ENCODE measurements at regions not wholly inside any gene's neighbourhood (a gene's known extent, or its start where the extent isn't known, plus 50 kb on each side); places are given as distances from the start of the nearest gene placed in this dataset.
"Not testable (repeated sequence)": the region's sequence is repeated elsewhere in the genome, so short reads cannot be mapped to it uniquely, and the experiment has no call there.

DNA sequence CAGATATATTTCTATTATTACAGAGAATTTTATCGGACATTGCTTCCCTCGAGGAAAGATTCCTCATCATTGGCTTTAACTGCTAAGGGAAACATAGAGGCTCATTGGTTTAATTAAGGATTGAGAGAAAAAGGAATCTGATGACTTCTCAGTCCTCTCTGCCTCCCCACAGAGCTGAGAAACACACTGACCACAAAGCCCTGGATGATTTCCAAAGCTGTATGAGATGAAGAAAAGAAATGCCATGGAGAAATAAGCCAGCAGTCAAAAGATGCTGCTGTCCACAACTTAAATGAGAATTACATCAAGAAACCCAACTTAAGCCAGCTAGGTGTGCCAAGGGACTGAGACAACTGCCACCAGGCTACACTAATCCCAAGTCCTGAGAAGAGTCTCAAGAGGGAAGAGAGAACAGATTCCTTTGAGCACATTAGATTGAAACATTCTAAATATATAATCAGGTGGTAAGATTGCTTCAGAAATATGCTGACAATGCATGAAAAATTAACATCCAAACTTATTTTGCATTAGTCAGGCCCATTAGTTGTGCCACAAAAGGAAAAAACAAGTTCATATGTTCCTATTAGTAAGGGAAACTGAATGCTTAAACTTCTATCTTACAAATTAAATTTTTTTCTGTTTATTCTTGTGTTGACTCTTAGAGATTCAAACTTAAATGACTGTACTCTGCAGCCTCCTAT, 308.1 kb upstream of the CYRIA start:
- TF ChIP-seq EZH2phosphoT487 (conservative IDR thresholded peaks at IDR 0.05; ENCODE audit: low read length), result no peak
- TF ChIP-seq, protein P1, sequence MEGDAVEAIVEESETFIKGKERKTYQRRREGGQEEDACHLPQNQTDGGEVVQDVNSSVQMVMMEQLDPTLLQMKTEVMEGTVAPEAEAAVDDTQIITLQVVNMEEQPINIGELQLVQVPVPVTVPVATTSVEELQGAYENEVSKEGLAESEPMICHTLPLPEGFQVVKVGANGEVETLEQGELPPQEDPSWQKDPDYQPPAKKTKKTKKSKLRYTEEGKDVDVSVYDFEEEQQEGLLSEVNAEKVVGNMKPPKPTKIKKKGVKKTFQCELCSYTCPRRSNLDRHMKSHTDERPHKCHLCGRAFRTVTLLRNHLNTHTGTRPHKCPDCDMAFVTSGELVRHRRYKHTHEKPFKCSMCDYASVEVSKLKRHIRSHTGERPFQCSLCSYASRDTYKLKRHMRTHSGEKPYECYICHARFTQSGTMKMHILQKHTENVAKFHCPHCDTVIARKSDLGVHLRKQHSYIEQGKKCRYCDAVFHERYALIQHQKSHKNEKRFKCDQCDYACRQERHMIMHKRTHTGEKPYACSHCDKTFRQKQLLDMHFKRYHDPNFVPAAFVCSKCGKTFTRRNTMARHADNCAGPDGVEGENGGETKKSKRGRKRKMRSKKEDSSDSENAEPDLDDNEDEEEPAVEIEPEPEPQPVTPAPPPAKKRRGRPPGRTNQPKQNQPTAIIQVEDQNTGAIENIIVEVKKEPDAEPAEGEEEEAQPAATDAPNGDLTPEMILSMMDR (IDR thresholded peaks at IDR 0.05; ENCODE audit: insufficient read depth, low read length, poor library complexity, severe bottlenecking), result no peak
- Histone ChIP-seq H3F3A (ENCODE audit: insufficient read depth) (no peaks in the 10 kb centered on the region), H3K9ac (ENCODE audit: low read length) (no peak overlapping the region), H4K20me1 (ENCODE audit: low read depth, low read length) (no peaks in the 10 kb centered on the region), H3K4me2 (ENCODE audit: low read depth, low read length, poor library complexity, severe bottlenecking) (no peak overlapping the region), H3K27me3 (ENCODE audit: low read length) (no peaks in the 10 kb centered on the region), H3K27ac (ENCODE audit: low read depth, low read length) (no peak overlapping the region), H2AFZ (ENCODE audit: low read depth, low read length, severe bottlenecking) (no peak overlapping the region), H3K4me3 (ENCODE audit: insufficient read depth, low read length, poor library complexity, severe bottlenecking) (no peak overlapping the region), H3K36me3 (ENCODE audit: low read length) (no peaks in the 10 kb centered on the region), H3K9me2 (replicated peaks; ENCODE audit: insufficient read depth, low read length) (no peaks in the 10 kb centered on the region), H3K79me2 (ENCODE audit: insufficient read depth, low read length) (no peaks in the 10 kb centered on the region), H3K9me3 (ENCODE audit: insufficient read depth, low read length) (no peaks in the 10 kb centered on the region)

DNA sequence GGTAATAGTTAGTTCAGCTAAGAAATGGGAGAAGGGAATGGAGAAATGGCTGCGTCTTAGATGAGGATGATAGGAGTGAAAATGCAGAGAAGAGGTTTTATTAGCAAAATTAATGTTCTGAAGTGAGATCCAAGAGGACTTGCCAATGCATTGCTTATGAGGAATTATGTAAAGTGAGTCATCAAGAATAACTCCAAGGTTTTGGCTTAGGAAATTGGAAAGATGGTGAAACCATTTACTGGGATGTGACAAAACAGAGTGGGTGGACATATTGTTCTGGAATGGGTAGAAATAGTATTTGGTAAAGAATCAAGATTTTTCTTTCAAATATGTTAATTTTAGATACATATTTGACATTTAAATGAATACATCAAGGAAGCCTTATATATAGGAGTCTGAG, 306.6 kb upstream of the CYRIA start:
- no peaks in the 10 kb centered on the region for H3K9me3 ChIP-seq (ENCODE audit: insufficient read depth, low read length)
- H3K79me2 ChIP-seq (ENCODE audit: insufficient read depth, low read length), result no peaks in the 10 kb centered on the region
- H3K4me2 ChIP-seq (ENCODE audit: low read depth, low read length, poor library complexity, severe bottlenecking), result no peak overlapping the region
- H3K27me3 ChIP-seq (ENCODE audit: low read length), result no peaks in the 10 kb centered on the region
- H2AFZ ChIP-seq (ENCODE audit: low read depth, low read length, severe bottlenecking), result no peak overlapping the region
- no peaks in the 10 kb centered on the region for H3F3A ChIP-seq (ENCODE audit: insufficient read depth)
- no peak for TF ChIP-seq EZH2phosphoT487 (conservative IDR thresholded peaks at IDR 0.05; ENCODE audit: low read length)
- TF ChIP-seq, protein P1 (IDR thresholded peaks at IDR 0.05; ENCODE audit: insufficient read depth, low read length, poor library complexity, severe bottlenecking), result no peak
- H4K20me1 ChIP-seq (ENCODE audit: low read depth, low read length), result no peaks in the 10 kb centered on the region
- H3K27ac ChIP-seq (ENCODE audit: low read depth, low read length), result no peak overlapping the region
- H3K36me3 ChIP-seq (ENCODE audit: low read length), result no peaks in the 10 kb centered on the region
- no peaks in the 10 kb centered on the region for H3K9me2 ChIP-seq (replicated peaks; ENCODE audit: insufficient read depth, low read length)
- no peak overlapping the region for H3K9ac ChIP-seq (ENCODE audit: low read length)
- H3K4me3 ChIP-seq (ENCODE audit: insufficient read depth, low read length, poor library complexity, severe bottlenecking), result no peak overlapping the region

DNA sequence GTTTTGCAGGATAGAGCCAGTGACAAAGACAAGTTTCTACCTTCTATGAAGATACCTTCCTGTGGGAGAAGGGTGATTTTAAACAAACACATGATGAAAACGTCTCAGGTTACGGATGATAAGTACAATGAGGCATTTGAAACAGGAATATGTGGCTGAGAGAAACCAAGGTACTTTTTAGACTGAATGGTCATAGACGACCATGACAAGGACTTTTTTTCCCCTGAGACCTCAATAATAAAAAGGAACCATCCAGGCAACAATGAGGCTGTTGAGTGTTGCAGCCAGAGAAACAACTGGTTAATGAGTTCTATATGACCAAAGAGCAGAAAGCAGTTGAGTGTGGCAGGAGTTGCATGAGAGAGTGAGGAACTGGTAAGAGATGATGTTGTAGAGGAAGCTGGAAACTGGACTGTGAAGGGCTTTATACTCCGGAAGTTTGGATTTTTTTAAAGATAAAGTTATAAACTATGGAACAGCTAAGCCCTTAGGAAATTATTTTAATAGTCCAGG, 306.1 kb upstream of the CYRIA start:
- H3K4me2 ChIP-seq (ENCODE audit: low read depth, low read length, poor library complexity, severe bottlenecking), result no peak overlapping the region
- no peaks in the 10 kb centered on the region for H3K9me3 ChIP-seq (ENCODE audit: insufficient read depth, low read length)
- no peak overlapping the region for H2AFZ ChIP-seq (ENCODE audit: low read depth, low read length, severe bottlenecking)

DNA sequence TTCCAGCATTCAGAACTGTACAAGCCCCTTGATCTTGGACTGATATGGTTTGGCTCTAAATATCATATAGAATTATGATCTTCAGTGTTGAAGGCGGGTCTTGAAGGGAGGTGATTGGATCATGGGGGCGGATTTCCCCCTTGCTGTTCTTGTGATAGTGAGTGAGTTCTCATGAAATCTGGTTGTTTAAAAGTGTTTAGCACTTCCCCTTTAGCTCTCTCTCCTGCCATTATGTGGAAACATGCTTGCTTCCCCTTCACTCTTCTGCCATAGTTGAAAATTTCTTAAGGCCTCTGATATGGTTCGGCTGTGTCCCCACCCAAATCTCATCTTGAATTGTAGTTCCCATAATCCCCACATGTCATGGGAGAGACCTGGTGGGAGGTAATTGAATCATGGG, 305.3 kb upstream of the CYRIA start:
- H2AFZ ChIP-seq (ENCODE audit: low read depth, low read length, severe bottlenecking); H3F3A ChIP-seq (ENCODE audit: insufficient read depth); H3K4me3 ChIP-seq (ENCODE audit: insufficient read depth, low read length, poor library complexity, severe bottlenecking); H3K9me2 ChIP-seq (replicated peaks; ENCODE audit: insufficient read depth, low read length); H3K27ac ChIP-seq (ENCODE audit: low read depth, low read length); H3K4me2 ChIP-seq (ENCODE audit: low read depth, low read length, poor library complexity, severe bottlenecking); H3K9ac ChIP-seq (ENCODE audit: low read length); H3K27me3 ChIP-seq (ENCODE audit: low read length); H3K36me3 ChIP-seq (ENCODE audit: low read length); H3K79me2 ChIP-seq (ENCODE audit: insufficient read depth, low read length); H4K20me1 ChIP-seq (ENCODE audit: low read depth, low read length); H3K9me3 ChIP-seq (ENCODE audit: insufficient read depth, low read length): not testable (repeated sequence)

More for the DNA sequence above, 306.1 kb upstream of the CYRIA start:
- no peak overlapping the region for H3K27ac ChIP-seq (ENCODE audit: low read depth, low read length)
- TF ChIP-seq, protein P1 (IDR thresholded peaks at IDR 0.05; ENCODE audit: insufficient read depth, low read length, poor library complexity, severe bottlenecking), result no peak
- TF ChIP-seq EZH2phosphoT487 (conservative IDR thresholded peaks at IDR 0.05; ENCODE audit: low read length), result no peak
- H4K20me1 ChIP-seq (ENCODE audit: low read depth, low read length), result no peaks in the 10 kb centered on the region
- no peaks in the 10 kb centered on the region for H3F3A ChIP-seq (ENCODE audit: insufficient read depth)
- no peaks in the 10 kb centered on the region for H3K36me3 ChIP-seq (ENCODE audit: low read length)
- no peaks in the 10 kb centered on the region for H3K9me2 ChIP-seq (replicated peaks; ENCODE audit: insufficient read depth, low read length)
- H3K9ac ChIP-seq (ENCODE audit: low read length), result no peak overlapping the region
- H3K79me2 ChIP-seq (ENCODE audit: insufficient read depth, low read length), result no peaks in the 10 kb centered on the region
- no peak overlapping the region for H3K4me3 ChIP-seq (ENCODE audit: insufficient read depth, low read length, poor library complexity, severe bottlenecking)
- no peaks in the 10 kb centered on the region for H3K27me3 ChIP-seq (ENCODE audit: low read length)

All from SU-DHL-6 (cell line).